ENCODE measurements at regions not wholly inside any gene's neighbourhood (a gene's known extent, or its start where the extent isn't known, plus 50 kb on each side); places are given as distances from the start of the nearest gene placed in this dataset.

DNA sequence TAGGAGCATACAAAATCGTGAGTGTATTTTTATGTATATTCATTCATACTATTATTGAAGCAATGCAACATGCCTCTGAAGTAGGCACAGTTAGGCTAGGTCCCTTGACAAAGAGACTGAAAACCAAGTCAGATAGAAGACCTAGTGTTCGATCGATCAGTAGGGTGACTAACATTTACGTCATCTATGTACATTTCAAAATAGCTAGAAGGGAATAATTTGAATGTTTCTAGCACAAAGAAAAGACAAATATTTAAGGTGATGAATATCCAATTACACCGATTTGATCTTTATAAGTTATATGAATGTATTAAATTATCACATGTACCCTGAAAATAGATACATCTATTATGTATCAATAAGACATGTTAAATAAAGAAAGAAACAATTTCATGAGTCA is 610.1 kb downstream of the TOX3 start:
- DNase-seq (ENCODE audit: low spot score) = no peak
- ATAC-seq (ENCODE audit: low FRiP score) = no peak
- TF ChIP-seq, protein P1, sequence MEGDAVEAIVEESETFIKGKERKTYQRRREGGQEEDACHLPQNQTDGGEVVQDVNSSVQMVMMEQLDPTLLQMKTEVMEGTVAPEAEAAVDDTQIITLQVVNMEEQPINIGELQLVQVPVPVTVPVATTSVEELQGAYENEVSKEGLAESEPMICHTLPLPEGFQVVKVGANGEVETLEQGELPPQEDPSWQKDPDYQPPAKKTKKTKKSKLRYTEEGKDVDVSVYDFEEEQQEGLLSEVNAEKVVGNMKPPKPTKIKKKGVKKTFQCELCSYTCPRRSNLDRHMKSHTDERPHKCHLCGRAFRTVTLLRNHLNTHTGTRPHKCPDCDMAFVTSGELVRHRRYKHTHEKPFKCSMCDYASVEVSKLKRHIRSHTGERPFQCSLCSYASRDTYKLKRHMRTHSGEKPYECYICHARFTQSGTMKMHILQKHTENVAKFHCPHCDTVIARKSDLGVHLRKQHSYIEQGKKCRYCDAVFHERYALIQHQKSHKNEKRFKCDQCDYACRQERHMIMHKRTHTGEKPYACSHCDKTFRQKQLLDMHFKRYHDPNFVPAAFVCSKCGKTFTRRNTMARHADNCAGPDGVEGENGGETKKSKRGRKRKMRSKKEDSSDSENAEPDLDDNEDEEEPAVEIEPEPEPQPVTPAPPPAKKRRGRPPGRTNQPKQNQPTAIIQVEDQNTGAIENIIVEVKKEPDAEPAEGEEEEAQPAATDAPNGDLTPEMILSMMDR (IDR thresholded peaks at IDR 0.05) = no peak

DNA sequence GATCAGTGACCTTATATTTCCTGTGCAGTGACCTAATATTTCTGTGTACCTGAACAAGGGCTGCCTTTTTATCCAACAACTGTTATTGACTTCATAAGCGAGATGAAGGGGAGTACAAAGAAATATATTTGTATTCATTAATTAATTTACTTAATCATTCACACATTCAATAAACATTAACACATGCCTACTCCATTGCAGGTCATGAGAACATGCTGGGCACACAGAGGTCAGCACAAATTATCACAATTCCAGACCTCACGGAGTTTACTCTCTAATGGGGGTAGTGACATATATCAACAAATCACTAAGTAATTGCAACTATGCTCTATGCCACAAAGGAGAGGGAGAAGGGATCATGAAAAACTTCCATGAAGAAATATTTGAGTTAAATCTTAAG is 614.6 kb downstream of the TOX3 start:
- DNase-seq (ENCODE audit: low spot score) = no peak
- TF ChIP-seq, protein P1 (IDR thresholded peaks at IDR 0.05) = no peak
- no peak for ATAC-seq (ENCODE audit: low FRiP score)

DNA sequence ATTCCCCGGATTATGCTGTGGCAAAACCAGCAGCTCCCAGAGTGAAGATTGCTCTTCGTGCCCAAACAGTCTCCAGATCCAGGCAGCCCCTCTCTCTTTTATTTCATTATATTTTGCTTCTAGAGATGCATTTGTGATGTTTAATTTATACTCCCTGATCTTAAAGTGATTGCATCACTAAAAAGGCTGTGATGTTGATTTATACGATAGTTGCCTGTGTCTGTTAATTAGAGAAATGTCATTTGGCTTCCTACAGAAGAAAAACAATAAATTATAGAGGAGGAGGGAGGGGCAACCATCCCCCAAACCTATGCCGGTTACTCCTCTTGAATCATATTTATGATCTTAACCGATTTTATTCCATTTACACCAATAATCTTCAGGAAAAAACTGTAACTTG is 615.3 kb downstream of the TOX3 start:
- TF ChIP-seq, protein P1 (IDR thresholded peaks at IDR 0.05) = no peak
- DNase-seq (ENCODE audit: low spot score) (no peak), ATAC-seq (ENCODE audit: low FRiP score) (no peak)

DNA sequence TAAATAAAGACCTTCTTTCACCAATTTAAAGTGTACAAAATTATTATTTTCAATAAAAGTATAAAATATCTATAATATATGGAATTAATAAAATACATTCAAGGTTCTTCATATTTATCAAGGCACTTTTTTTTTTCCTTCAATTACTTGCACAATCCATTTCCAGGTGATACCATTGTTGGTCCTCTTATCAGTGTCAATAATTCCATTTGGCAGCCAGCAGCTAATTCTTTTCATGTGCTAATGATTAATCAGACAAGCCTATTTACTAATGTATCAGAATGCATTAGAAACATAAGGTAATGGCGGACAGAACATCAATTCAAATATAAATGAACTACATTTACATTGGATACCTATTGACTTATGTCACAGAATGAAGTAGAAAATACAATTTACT is 622.2 kb downstream of the TOX3 start:
- ATAC-seq (ENCODE audit: low FRiP score) = no peak
- DNase-seq (ENCODE audit: low spot score) = no peak

DNA sequence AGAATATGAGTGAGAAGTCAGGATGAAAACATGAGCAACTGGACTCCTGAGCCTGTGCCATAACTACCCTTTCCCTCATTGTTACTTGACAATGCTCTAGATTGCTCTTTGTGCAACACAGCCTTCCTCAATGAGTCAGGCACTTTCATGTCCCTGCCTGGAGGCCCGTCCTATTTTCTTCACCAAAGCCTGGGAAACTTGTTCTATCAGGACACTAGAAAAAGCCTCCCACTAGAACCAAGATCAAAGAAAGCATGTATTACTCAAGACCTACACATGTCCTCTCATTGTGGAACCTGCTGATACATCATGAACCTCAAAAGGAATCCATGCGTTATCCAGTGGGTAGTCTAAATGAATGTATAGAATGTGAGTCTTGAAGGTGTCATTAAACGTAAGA is 624.5 kb downstream of the TOX3 start:
- TF ChIP-seq, protein P1 (IDR thresholded peaks at IDR 0.05) = no peak
- ATAC-seq (ENCODE audit: low FRiP score) (no peak), DNase-seq (ENCODE audit: low spot score) (no peak)

More for the DNA sequence above, 622.2 kb downstream of the TOX3 start:
- TF ChIP-seq, protein P1 (IDR thresholded peaks at IDR 0.05) = no peak

DNA sequence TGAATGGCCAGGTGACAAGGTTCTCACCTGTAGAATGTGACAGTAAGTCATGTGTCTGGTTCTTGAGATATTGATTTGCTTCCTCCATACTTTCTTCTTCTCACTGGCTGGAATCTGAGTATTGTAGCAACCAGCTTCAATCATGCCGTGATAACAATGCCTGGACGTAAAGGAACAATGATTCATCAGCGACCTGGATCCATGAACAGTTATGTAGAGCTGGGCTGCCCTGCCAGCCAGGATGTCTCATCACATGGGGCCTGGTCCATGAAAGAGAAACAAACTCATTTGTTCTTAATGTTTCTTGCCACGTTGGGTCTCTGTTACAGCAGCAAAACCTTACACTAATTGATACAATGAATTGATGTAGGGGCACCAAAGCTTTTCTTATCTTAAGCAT is 627.2 kb downstream of the TOX3 start:
- no peak for ATAC-seq (ENCODE audit: low FRiP score)
- TF ChIP-seq, protein P1 (IDR thresholded peaks at IDR 0.05) = no peak
- DNase-seq (ENCODE audit: low spot score) = no peak

DNA sequence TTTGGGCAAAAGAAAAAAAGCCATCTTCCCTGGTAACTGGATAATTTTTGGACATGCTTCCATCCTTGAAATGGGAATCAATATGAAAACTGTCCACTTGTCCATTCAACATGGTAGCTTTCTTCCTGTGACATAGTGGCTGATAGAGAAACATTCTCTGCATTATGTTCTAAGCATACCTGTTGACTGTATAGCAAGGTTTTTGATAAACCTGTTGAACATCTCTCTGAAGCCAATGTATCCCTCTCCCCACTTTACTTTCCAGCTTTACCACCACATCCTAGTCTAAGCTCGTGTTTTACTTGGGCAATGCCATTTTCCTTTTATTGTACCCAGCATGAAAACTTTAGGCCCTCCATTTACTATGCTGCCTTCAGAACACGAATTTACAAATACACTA is 630.1 kb downstream of the TOX3 start:
- TF ChIP-seq, protein P1 (IDR thresholded peaks at IDR 0.05) = no peak
- ATAC-seq (ENCODE audit: low FRiP score) (no peak), DNase-seq (ENCODE audit: low spot score) (no peak)

All from omental fat pad (tissue), 3 donors.